GM18951 (cell line): ENCODE measurements at regions not wholly inside any gene's neighbourhood (a gene's known extent, or its start where the extent isn't known, plus 50 kb on each side); places are given as distances from the start of the nearest gene placed in this dataset.
"Not testable (repeated sequence)": the region's sequence is repeated elsewhere in the genome, so short reads cannot be mapped to it uniquely, and the experiment has no call there.

Experiments
- POLR2A ChIP-seq: IDR thresholded peaks from 4 replicates; pipeline ENCODE4 v1.6.1; 2011; ENCODE audit warnings: mild to moderate bottlenecking; ENCODE audit not compliant: insufficient read length, insufficient read depth; ENCODE audit errors: extremely low read depth
- in situ Hi-C: fragments of 300-500 bp; cut with MboI; formaldehyde crosslinking; loops from one replicate; pipeline ENCODE4 v1.12.0; 2022; ENCODE audit warnings: low sequenced_read_pairs, mixed read lengths, inconsistent platforms; ENCODE audit not compliant: unreplicated experiment

- in situ Hi-C loops, result no loop called here
- TF ChIP-seq POLR2A, result no peak
Observed at GRCh38 chr19:30807278-30807677, 435.1 kb downstream of the ZNF536 start.

DNA sequence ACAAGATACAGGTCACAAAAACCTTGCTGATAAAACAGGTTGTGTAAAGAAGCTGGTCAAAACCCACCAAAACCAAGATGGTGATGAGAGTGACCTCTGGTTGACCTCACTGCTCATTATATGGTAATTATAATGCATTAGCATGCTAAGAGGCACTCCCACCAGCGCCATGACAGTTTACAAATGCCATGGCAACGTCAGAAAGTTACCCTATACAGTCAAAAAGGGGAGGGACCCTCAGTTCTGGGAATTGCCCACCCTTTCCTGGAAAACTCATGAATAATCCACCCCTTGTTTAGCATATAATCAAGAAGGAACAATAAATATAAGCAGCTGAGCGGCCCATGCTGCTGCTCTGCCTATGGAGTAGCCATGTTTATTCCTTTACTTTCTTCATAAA is 434.1 kb downstream of the ZNF536 start:
- in situ Hi-C loops, result no loop called here
- no peak for TF ChIP-seq POLR2A

- in situ Hi-C loops, result no loop called here
- TF ChIP-seq POLR2A, result no peak
Observed at GRCh38 chr19:30804751-30805150, 432.6 kb downstream of the ZNF536 start.

DNA sequence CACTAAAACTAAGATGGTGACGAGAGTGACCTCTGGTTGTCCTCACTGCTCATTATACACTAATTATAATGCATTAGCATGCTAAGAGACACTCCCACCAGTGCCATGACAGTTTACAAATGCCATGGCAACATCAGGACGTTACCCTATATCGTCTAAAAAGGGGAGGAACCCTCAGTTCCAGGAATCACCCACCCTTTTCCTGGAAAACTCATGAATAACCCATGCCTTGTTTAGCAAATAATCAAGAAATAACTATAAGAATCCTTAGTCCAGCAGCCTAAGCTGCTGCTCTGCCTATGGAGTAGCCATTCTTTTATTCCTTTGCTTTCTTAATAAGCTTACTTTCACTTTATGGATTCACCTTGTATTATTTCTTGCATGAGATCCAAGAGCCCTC is 432.1 kb downstream of the ZNF536 start:
- in situ Hi-C loops, result not testable (repeated sequence)

DNA sequence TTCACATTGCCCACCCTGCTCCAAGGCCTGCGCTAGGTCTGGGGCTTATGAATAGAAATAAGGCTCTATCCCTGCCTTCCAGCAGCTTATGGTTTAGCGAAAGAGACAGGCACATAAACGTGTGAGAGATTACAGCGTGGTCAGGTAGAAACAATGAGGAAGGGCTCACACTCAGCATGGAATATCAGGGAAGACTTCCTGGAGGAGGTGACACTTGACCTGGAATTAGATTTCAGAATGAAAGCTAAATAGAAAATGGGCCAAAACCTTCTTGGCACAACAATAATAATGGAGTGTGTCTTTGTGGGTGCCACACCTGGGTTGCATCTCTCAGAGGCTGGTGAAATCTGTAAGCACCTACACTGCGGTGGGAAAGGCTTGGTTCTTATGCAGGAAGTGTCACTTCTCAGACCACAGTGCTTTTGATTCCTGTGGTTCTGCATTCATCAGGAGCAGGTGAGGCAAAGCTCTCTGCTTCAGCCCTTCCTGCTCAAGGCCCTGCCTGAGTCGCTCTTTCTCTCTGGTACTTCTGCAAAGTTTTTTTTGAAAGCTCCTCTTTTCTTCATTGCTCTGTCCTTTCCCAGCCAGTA is 430.3 kb downstream of the ZNF536 start:
- in situ Hi-C loops, result no loop called here
- no peak for TF ChIP-seq POLR2A

DNA sequence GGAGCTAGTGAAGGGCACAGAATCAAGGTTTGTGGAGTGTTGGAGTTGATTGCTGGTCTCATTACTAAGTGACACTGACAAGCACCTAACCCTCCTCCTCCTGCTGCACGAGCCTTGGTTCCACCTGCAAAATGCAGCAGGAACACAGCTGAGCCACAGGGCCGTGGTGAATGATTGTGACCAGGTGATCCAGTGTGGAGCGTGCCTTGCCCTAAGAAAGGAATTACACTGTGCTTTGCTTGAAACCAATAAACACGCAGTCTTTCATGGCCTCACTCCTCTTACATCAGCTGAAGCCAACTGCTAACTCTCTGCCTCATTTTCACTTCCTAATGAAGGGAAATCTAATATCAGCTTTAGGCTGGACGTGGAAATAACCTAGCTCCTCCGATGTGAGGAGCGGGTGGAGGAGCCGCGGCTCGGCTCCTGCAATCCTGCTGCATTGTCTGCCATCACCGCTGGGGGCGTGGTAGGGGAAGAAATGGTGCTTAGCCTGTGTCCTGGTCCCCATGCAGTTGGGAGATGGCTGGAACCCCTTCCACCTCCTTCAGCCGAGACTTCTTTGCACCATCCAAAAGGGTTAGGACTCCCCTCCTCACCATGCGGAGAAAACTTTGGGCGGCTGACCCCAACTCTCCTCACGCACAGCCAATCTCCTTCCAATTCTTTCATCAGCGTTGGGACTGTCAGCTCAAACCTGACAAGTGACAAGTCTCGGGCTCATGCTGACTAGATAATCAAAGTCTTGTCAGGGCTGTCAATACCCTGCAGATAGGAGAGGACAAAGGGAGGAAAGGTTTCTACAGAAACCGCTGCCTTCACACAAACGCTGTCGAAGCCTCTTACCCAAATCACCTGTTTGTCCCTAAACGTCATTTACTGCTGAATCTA is 427.9 kb downstream of the ZNF536 start:
- in situ Hi-C loops, result no loop called here
- no peak for TF ChIP-seq POLR2A

- no peak for TF ChIP-seq POLR2A
- in situ Hi-C loops, result no loop called here
Observed at GRCh38 chr19:30795727-30796126, 423.5 kb downstream of the ZNF536 start.

DNA sequence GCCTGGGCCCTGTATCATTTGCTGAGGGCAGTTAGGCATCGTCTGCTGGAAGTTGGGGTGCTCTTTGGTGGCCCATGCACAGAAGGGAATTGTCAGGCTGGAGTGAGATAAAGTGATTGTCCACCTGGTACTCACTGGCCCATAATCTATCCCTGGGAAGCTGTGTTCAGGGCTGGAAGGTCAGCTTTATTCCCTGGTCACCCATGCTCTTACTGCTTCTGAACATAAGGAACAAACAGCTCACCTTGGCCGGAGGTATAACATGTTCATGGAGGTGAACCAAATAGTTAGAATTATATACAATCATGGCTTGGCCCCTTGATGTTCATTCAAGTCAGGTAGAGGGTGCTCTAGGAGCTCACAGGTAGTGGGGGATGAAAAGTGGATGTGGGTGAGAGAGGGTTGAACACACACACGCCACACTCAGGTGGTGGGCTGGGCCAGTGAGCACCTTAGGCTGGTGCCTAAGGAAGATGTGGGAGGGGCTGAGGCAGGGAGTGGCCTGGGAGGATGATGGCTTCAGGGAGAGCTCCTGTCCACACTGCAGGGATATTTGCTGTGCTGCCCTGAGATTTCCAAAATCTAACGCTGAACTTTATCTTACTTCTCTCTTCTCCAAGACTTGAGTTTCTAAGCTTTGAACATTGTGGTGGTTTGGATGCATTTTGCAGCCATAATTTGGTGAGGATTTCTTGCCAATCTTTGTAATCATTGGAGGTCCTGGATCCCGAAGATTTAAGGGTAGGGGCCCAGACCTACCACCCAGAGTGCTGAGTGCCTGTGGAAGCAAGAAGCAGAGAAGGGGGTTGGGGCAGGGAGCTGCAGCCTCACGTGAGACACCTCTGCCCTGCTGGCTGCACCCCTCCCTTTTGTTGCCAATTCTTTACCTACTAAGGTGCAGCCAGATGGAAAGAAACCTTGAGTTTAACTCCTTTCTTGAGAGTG is 420.6 kb downstream of the ZNF536 start:
- no peak for TF ChIP-seq POLR2A
- in situ Hi-C loops, result no loop called here

DNA sequence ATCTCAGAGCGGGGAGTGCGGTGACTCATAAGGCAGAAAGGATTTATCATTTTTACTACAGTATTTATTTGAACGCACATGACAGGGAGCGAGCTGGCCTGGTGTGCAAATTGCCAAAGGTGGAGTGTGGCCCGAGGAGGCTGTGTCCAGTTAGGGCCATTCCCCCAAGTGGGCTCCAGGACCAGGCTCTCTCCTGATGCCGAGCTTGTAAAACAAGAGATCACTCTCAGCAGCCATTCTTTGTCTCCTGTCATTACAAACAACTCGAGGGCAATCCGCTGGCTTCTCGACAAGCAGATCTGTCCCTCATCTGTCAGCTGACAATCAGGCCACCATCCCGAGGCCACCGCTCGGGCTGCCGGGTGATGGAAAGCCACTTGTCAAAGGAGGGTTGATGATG is 418.9 kb downstream of the ZNF536 start:
- in situ Hi-C loops, result no loop called here
- no peak for TF ChIP-seq POLR2A

GRCh38 chr19:30790056-30790680 is 418.0 kb downstream of the ZNF536 start:
- no peak for TF ChIP-seq POLR2A
- in situ Hi-C loops, result no loop called here

GRCh38 chr19:30788105-30788765 is 416.1 kb downstream of the ZNF536 start:
- TF ChIP-seq POLR2A, result no peak
- in situ Hi-C loops, result no loop called here

- TF ChIP-seq POLR2A, result no peak
- in situ Hi-C loops, result no loop called here
Observed at GRCh38 chr19:30785458-30786137, 413.4 kb downstream of the ZNF536 start.
